ENCODE measurements at regions not wholly inside any gene's neighbourhood (a gene's known extent, or its start where the extent isn't known, plus 50 kb on each side); places are given as distances from the start of the nearest gene placed in this dataset.

DNA sequence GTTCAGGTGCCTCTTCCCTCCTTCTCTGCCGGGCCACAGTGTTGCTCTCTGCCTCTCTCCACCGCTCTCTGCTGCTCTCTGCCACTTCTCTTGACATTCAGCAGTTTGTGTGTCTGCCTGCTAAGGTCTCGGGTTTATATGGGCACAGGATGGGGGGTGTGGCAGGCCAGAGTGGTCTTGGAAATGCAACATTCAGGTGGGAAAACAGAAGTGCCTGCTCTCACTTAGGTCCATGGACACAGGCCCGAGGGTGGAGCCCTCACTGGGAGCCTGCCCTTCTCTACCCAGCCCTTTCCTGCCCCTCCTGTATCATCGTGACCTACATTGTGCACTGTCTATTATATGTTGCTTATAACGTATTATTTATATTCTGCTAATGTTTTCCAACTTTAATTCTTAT is 120.8 kb upstream of the TMEM18 start:
- Histone ChIP-seq H3K36me3 (no peaks in the 10 kb centered on the region), H3K4me1 (no peaks in the 10 kb centered on the region), H3K27ac (no peak overlapping the region), H3K27me3 (no peaks in the 10 kb centered on the region), H3K4me3 (no peak overlapping the region), H3K9me3 (no peaks in the 10 kb centered on the region)
- TF ChIP-seq EP300 (IDR thresholded peaks at IDR 0.05) (no peak), POLR2A (IDR thresholded peaks at IDR 0.05) (no peak)
- TF ChIP-seq, protein P1, sequence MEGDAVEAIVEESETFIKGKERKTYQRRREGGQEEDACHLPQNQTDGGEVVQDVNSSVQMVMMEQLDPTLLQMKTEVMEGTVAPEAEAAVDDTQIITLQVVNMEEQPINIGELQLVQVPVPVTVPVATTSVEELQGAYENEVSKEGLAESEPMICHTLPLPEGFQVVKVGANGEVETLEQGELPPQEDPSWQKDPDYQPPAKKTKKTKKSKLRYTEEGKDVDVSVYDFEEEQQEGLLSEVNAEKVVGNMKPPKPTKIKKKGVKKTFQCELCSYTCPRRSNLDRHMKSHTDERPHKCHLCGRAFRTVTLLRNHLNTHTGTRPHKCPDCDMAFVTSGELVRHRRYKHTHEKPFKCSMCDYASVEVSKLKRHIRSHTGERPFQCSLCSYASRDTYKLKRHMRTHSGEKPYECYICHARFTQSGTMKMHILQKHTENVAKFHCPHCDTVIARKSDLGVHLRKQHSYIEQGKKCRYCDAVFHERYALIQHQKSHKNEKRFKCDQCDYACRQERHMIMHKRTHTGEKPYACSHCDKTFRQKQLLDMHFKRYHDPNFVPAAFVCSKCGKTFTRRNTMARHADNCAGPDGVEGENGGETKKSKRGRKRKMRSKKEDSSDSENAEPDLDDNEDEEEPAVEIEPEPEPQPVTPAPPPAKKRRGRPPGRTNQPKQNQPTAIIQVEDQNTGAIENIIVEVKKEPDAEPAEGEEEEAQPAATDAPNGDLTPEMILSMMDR (IDR thresholded peaks at IDR 0.05), result no peak
- no peak for DNase-seq (ENCODE audit: low spot score in 2 of 2)
- 65 to 71% methylated on average over 6 of the region's 6 CpGs for WGBS, 2 donors

DNA sequence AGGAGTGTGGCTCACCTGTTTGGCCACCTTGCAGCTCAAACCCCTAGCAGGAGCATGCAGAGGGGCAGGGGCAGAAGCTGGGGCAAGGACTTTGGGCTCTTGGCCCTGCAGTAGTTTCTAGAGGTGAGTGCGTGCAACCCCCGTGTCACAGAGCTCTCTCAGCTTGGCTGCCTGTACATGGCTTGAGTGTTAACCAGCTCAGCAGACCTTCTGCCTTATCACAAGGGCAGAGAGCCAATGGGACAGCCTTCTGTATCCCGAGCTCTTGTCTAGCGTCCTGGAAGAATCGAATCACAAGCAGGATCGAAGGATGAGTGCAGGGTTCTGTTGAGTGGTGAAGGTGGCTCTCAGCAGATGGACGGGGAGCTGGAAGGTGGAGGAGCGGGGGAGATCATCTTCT is 120.3 kb upstream of the TMEM18 start:
- no peak for TF ChIP-seq POLR2A (IDR thresholded peaks at IDR 0.05)
- TF ChIP-seq, protein P1 (IDR thresholded peaks at IDR 0.05), result no peak
- no peak for TF ChIP-seq EP300 (IDR thresholded peaks at IDR 0.05)
- Histone ChIP-seq H3K9me3 (no peaks in the 10 kb centered on the region), H3K36me3 (no peaks in the 10 kb centered on the region), H3K4me1 (no peaks in the 10 kb centered on the region), H3K27me3 (no peaks in the 10 kb centered on the region), H3K27ac (no peak overlapping the region), H3K4me3 (no peak overlapping the region)
- DNase-seq (ENCODE audit: low spot score in 2 of 2), result no peak
- WGBS, 2 donors, result 85 to 87% methylated on average over 8 of the region's 8 CpGs

DNA sequence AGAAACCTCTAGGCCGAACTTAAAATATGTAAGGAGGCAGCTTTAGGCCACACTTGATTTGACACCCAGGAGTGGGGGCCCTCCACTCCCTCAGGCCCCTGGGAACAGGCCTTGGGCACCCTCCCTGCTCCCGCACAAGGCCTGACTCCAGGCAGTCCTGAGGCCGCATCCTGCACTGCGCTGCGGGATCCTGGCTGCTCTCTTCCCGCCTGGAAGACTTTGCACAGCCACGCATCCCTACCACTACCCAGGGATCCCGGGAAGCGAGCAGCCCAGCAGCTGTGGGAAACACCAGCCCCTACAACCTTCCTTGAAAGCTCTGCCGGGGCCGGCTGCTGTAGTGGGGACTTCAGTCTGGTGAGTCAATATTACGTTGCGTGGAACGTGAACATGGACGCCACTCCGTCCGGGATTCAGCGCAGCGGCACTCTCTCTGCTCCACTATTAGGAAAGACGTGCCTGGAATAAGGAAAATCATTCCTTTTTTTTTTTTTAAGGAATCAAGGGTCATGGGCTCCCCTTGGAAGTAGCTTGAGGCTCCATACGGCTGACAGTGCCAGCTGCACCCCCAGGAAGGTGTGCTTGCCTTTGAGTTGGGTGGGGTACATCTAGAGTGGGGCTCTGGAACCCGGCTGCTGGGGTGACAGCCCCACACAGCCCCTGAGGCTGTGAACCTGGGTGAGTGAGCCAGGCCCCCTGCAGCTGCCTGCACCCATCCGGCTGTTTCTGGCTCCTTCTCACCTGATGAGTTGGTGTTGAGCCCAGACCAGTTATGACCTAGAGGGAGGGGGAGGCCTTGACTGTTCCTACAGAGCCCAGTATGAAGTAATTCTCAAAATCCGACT is 119.2 kb upstream of the TMEM18 start:
- H3K4me1 ChIP-seq, result no peaks in the 10 kb centered on the region
- H3K9me3 ChIP-seq, result no peaks in the 10 kb centered on the region
- no peak for DNase-seq (ENCODE audit: low spot score in 2 of 2)
- H3K36me3 ChIP-seq, result no peaks in the 10 kb centered on the region
- no peak overlapping the region for H3K27ac ChIP-seq
- H3K4me3 ChIP-seq, result no peak overlapping the region
- 89 to 94% methylated on average over 21 to 24 of the region's 24 CpGs for WGBS, 2 donors
- H3K27me3 ChIP-seq, result no peaks in the 10 kb centered on the region
- TF ChIP-seq EP300 (IDR thresholded peaks at IDR 0.05) (no peak), POLR2A (IDR thresholded peaks at IDR 0.05) (no peak)
- TF ChIP-seq, protein P1 (IDR thresholded peaks at IDR 0.05), result no peak

DNA sequence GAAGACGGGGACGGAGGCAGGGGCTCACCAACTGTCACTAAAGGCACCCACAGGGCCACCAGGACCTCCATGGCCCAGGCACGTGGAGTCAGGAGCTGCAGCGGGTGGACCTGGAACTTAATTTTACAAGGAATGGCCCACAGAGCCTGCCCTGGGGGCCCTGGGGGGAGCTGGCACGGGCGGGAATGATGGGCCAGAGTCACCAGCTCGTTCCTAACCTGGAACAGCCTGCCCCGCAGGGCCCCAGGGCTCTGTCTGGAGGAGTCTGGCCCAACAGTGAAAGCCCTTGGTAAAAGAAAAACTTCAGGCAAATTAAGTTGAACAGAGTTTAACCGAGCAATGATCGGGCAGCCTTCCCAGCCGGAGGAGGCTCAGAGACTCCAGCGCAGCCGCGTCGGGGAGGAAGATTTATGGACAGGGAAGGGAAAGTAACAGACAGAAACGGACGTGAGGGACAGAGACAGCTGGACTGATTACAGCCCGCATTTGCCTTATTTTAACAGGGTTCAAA is 118.4 kb upstream of the TMEM18 start:
- H3K27me3 ChIP-seq, result no peaks in the 10 kb centered on the region
- no peaks in the 10 kb centered on the region for H3K9me3 ChIP-seq
- H3K27ac ChIP-seq, result no peak overlapping the region
- 57 to 68% methylated on average over 16 to 18 of the region's 18 CpGs for WGBS, 2 donors
- no peaks in the 10 kb centered on the region for H3K36me3 ChIP-seq
- TF ChIP-seq, protein P1 (IDR thresholded peaks at IDR 0.05), result no peak
- TF ChIP-seq EP300 (IDR thresholded peaks at IDR 0.05), result no peak
- TF ChIP-seq POLR2A (IDR thresholded peaks at IDR 0.05), result no peak
- DNase-seq (ENCODE audit: low spot score in 2 of 2), result no peak
- H3K4me1 ChIP-seq, result no peaks in the 10 kb centered on the region
- H3K4me3 ChIP-seq, result no peak overlapping the region

DNA sequence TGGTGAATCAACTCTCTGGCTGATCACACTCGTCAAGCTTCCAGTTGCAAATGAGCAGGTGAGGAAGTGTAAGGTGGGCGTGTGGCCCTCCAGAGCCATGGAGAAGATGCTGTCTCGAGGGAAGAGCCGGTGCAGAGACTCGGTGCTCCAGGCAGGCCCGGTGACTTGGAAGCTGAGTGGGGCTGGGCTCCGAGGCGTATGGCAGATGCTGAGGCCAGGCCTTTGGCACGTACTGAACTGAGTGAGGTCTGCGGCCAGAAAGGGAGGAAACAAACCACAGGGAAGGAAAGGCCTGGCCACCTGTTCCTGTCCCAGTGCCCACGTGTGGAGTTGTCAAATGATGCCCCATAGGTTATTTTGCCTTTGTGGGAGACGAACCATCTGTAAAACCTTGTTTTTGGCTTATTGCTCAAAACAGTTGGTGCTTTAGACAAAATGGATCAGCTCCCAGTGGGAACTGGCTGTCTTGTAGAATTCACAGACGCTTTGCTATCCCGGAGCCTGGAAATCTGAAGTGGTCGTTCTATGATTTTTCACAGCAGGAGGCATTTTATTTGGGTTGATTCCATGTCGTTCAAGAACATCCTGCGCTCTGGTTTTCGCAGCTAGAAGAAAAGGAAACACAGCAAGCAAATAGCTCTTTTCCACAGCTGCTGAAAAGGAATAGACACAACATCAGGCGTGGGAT is 117.5 kb upstream of the TMEM18 start:
- no peaks in the 10 kb centered on the region for H3K36me3 ChIP-seq
- H3K4me3 ChIP-seq, result no peak overlapping the region
- no peak for DNase-seq (ENCODE audit: low spot score in 2 of 2)
- no peak for TF ChIP-seq EP300 (IDR thresholded peaks at IDR 0.05)
- TF ChIP-seq POLR2A (IDR thresholded peaks at IDR 0.05), result no peak
- TF ChIP-seq, protein P1 (IDR thresholded peaks at IDR 0.05), result no peak
- WGBS, 2 donors, result 64 to 72% methylated on average over 19 of the region's 19 CpGs
- H3K27me3 ChIP-seq, result no peaks in the 10 kb centered on the region
- no peaks in the 10 kb centered on the region for H3K4me1 ChIP-seq
- no peak overlapping the region for H3K27ac ChIP-seq
- H3K9me3 ChIP-seq, result peaks cover 0 to 7% (median 0%) of the 10 kb centered on the region in 4 donors
